Esophagus muscularis mucosa (tissue), 3 donors: ENCODE measurements at regions not wholly inside any gene's neighbourhood (a gene's known extent, or its start where the extent isn't known, plus 50 kb on each side); places are given as distances from the start of the nearest gene placed in this dataset.

Experiments used
- POLR2A ChIP-seq: fragments of 450-650 bp; IDR thresholded peaks from one replicate; pipeline ENCODE4 v1.6.1; 2017; ENCODE audit warnings: antibody characterized with exemption, moderate library complexity, mild to moderate bottlenecking, low read depth
- POLR2AphosphoS5 ChIP-seq, 2 donors: sonication (generic); formaldehyde crosslinking; IDR thresholded peaks; one replicate each; pipeline ENCODE4 v1.6.1; 2017; ENCODE audit warnings: antibody characterized with exemption in 2 of 2
- TF ChIP-seq, protein P1 (sequence below), 3 experiments: fragments of 200-600 bp in 2 of 3; fragments of 450-650 bp in 1 of 3; sonication (generic) in 2 of 3; IDR thresholded peaks; one replicate each; pipeline ENCODE4 v1.5.1; 2017 to 2019; ENCODE audit warnings: antibody characterized with exemption in 3 of 3, mild to moderate bottlenecking in 2 of 3, moderate library complexity in 1 of 3

DNA sequence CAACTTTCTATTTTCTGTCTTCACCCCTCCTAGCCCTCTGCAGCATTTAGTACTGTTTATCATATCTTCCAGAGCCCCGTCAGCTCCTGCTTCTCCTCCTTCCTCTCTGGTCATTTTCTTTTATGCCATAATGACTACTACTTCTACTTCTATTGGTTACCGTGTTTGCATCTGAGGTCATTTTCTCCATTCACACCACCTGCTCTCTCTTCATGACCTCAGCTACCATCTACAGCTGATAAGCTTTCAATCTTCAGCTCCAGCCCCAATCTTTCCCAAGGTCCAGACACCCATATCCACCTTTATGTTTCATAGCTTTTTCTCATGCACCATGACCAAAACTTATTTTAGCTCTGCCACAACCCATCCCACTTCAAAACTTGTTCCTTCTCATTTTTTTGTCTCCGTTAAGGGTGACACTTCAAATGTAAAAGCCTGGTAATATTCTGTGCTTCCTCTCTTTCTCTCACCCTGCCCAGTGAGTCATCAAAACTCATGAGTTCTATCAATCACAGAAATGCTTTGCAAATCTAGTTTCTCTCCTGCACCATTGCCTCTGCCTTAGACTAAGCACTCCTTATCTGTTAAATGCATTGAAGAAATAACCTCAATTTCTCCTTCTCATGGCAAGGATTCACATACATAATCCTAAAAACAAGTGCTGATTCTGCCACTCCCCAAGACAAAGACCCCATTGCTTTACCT, 71.3 kb upstream of the IQCM start:
- TF ChIP-seq, protein P1, sequence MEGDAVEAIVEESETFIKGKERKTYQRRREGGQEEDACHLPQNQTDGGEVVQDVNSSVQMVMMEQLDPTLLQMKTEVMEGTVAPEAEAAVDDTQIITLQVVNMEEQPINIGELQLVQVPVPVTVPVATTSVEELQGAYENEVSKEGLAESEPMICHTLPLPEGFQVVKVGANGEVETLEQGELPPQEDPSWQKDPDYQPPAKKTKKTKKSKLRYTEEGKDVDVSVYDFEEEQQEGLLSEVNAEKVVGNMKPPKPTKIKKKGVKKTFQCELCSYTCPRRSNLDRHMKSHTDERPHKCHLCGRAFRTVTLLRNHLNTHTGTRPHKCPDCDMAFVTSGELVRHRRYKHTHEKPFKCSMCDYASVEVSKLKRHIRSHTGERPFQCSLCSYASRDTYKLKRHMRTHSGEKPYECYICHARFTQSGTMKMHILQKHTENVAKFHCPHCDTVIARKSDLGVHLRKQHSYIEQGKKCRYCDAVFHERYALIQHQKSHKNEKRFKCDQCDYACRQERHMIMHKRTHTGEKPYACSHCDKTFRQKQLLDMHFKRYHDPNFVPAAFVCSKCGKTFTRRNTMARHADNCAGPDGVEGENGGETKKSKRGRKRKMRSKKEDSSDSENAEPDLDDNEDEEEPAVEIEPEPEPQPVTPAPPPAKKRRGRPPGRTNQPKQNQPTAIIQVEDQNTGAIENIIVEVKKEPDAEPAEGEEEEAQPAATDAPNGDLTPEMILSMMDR (IDR thresholded peaks at IDR 0.05): no peak
- TF ChIP-seq POLR2A (no peak), POLR2AphosphoS5 (IDR thresholded peaks at IDR 0.05) (no peak)
